SK-N-SH (cell line): ENCODE measurements at regions not wholly inside any gene's neighbourhood (a gene's known extent, or its start where the extent isn't known, plus 50 kb on each side); places are given as distances from the start of the nearest gene placed in this dataset.

Experiments used
- CTCF ChIA-PET: fragments of 300-600, 350-600 bp; formaldehyde crosslinking; extraction: SDS; loops from one replicate; lab custom pipeline; 2021; lab: Yijun Ruan, JAX
- POLR2A ChIA-PET: fragments of 350-600 bp; sonication (Branson Sonifier 250); formaldehyde crosslinking; extraction: SDS; loops from one replicate; lab custom pipeline; 2020; ENCODE audit warnings: antibody characterized with exemption, inconsistent platforms; lab: Yijun Ruan, JAX
- DNase-seq: peaks from one replicate; pipeline ENCODE4 v3.0.0; 2012
- H2AFZ ChIP-seq: fragments of 200-600 bp; sonication (generic); 2 replicates; pipeline ENCODE4 v1.8.1; 2016; ENCODE audit warnings: antibody characterized with exemption, mild to moderate bottlenecking, low read depth
- H3F3A ChIP-seq: fragments of 200-600 bp; sonication (generic); replicated peaks from 2 replicates; pipeline ENCODE3; 2016; ENCODE audit warnings: antibody characterized with exemption, mild to moderate bottlenecking; ENCODE audit not compliant: insufficient read depth
- H3K27ac ChIP-seq, 2 experiments: fragments of 200-500 bp in 1 of 2; fragments of 200-600 bp in 1 of 2; sonication (Bioruptor generic) in 1 of 2; sonication (generic), shearing (Covaris generic) in 1 of 2; 2 replicates each; pipeline versions ENCODE4 v1.5.1 to v1.6.1; 2014 to 2016; ENCODE audit warnings: low read depth in 2 of 2, inconsistent platforms in 1 of 2, low read length in 1 of 2, mild to moderate bottlenecking in 1 of 2, mixed read lengths in 1 of 2
- H3K27me3 ChIP-seq: fragments of 200-600 bp; sonication (generic), shearing (Covaris generic); 2 replicates; pipeline ENCODE4 v1.6.1; 2016; ENCODE audit warnings: mixed run types; ENCODE audit not compliant: insufficient read depth
- H3K36me3 ChIP-seq, 2 experiments: fragments of 200-500 bp in 1 of 2; fragments of 200-600 bp in 1 of 2; sonication (Bioruptor generic) in 1 of 2; sonication (generic) in 1 of 2; replicated peaks in 1 of 2; 2 replicates each; pipeline versions ENCODE3 to v1.5.1; 2014 to 2016; ENCODE audit warnings: low read length in 1 of 2, mild to moderate bottlenecking in 1 of 2; ENCODE audit not compliant: insufficient read depth in 2 of 2, control insufficient read depth in 1 of 2
- H3K4me1 ChIP-seq, 2 experiments: fragments of 200-500 bp in 1 of 2; fragments of 200-600 bp in 1 of 2; sonication (Bioruptor generic) in 1 of 2; sonication (generic), shearing (Covaris generic) in 1 of 2; 2 replicates each; pipeline versions ENCODE4 v1.5.1 to v1.6.1; 2014 to 2016; ENCODE audit warnings: low read depth in 1 of 2, low read length in 1 of 2, mixed run types in 1 of 2; ENCODE audit not compliant: insufficient read depth in 2 of 2, control insufficient read depth in 1 of 2
- H3K4me2 ChIP-seq: fragments of 200-600 bp; sonication (generic), shearing (Covaris generic); 2 replicates; pipeline ENCODE4 v1.6.1; 2017; ENCODE audit warnings: mixed run types
- H3K4me3 ChIP-seq, 2 experiments: fragments of 200-500 bp in 1 of 2; fragments of 200-600 bp in 1 of 2; sonication (Bioruptor generic) in 1 of 2; sonication (generic), shearing (Covaris generic) in 1 of 2; 2 replicates each; pipeline versions ENCODE4 v1.5.1 to v1.8.1; 2014 to 2016; ENCODE audit warnings: low read depth in 2 of 2, inconsistent platforms in 1 of 2, low read length in 1 of 2, mild to moderate bottlenecking in 1 of 2, mixed read lengths in 1 of 2, moderate library complexity in 1 of 2
- H3K79me2 ChIP-seq: fragments of 200-600 bp; sonication (generic); 2 replicates; pipeline ENCODE4 v1.8.1; 2017; ENCODE audit warnings: mild to moderate bottlenecking; ENCODE audit not compliant: insufficient read depth
- H3K9ac ChIP-seq: fragments of 200-600 bp; sonication (generic); 2 replicates; pipeline ENCODE4 v1.6.1; 2017; ENCODE audit warnings: mixed run types
- H3K9me2 ChIP-seq: fragments of 200-600 bp; sonication (generic); 2 replicates; pipeline ENCODE4 v1.6.1; 2017; ENCODE audit warnings: mixed run types
- H3K9me3 ChIP-seq: fragments of 200-600 bp; sonication (generic); 2 replicates; pipeline ENCODE4 v1.6.1; 2017; ENCODE audit warnings: mixed run types, mild to moderate bottlenecking, moderate library complexity
- H4K20me1 ChIP-seq: fragments of 200-600 bp; sonication (generic); 2 replicates; pipeline ENCODE4 v1.6.1; 2017; ENCODE audit warnings: mild to moderate bottlenecking, mixed run types; ENCODE audit not compliant: insufficient read depth
- CHD2 ChIP-seq: fragments of 150-350 bp; IDR thresholded peaks from 2 replicates; pipeline ENCODE4 v1.6.1; 2018; ENCODE audit warnings: low read length; ENCODE audit not compliant: partially characterized antibody
- EP300 ChIP-seq, 2 experiments: IDR thresholded peaks; 2 replicates each; pipeline versions ENCODE4 v1.4.0 to v1.6.1; 2012; ENCODE audit warnings: borderline replicate concordance in 1 of 2, low read depth in 1 of 2, low read length in 1 of 2
- FOSL2 ChIP-seq: IDR thresholded peaks from 2 replicates; pipeline ENCODE4 v1.4.0; 2012; ENCODE audit warnings: low read depth, mild to moderate bottlenecking, moderate library complexity, borderline replicate concordance
- FOXJ3 ChIP-seq: sonication (generic); formaldehyde crosslinking; IDR thresholded peaks from 2 replicates; pipeline ENCODE4 v1.5.1; 2020; ENCODE audit warnings: mild to moderate bottlenecking, missing genetic modification reagents
- FOXM1 ChIP-seq: IDR thresholded peaks from 2 replicates; pipeline ENCODE4 v1.4.0; 2012; ENCODE audit warnings: low read depth, mild to moderate bottlenecking
- MEF2A ChIP-seq: IDR thresholded peaks from 2 replicates; pipeline ENCODE4 v1.4.0; 2012; ENCODE audit warnings: low read depth, borderline replicate concordance
- MXI1 ChIP-seq: IDR thresholded peaks from 2 replicates; pipeline ENCODE4 v1.6.1; 2012; ENCODE audit warnings: mild to moderate bottlenecking, low read depth, low read length, improper control_type of control experiment
- NFIC ChIP-seq: IDR thresholded peaks from 2 replicates; pipeline ENCODE4 v1.4.0; 2012; ENCODE audit warnings: borderline replicate concordance
- NRF1 ChIP-seq: IDR thresholded peaks from 2 replicates; pipeline ENCODE4 v1.6.1; 2012; ENCODE audit warnings: low read depth, mild to moderate bottlenecking, low read length
- POLR2AphosphoS5 ChIP-seq: IDR thresholded peaks from 2 replicates; pipeline ENCODE4 v1.6.1; 2012; ENCODE audit warnings: low read depth, low read length
- RCOR1 ChIP-seq: fragments of 150-350 bp; IDR thresholded peaks from 2 replicates; pipeline ENCODE4 v1.6.1; 2017; ENCODE audit warnings: antibody characterized with exemption, low read length
- REST ChIP-seq: IDR thresholded peaks from 2 replicates; pipeline ENCODE4 v1.6.1; 2012; ENCODE audit warnings: mild to moderate bottlenecking, low read depth, low read length, moderate library complexity
- RXRA ChIP-seq: IDR thresholded peaks from 2 replicates; pipeline ENCODE4 v1.4.0; 2012; ENCODE audit warnings: low read depth, mild to moderate bottlenecking, borderline replicate concordance
- SMC3 ChIP-seq: IDR thresholded peaks from 2 replicates; pipeline ENCODE4 v1.6.1; 2012; ENCODE audit warnings: low read depth, low read length, improper control_type of control experiment
- TCF12 ChIP-seq: IDR thresholded peaks from 2 replicates; pipeline ENCODE4 v1.4.0; 2012
- TEAD4 ChIP-seq: IDR thresholded peaks from 2 replicates; pipeline ENCODE4 v1.4.0; 2012; ENCODE audit warnings: mild to moderate bottlenecking, borderline replicate concordance; ENCODE audit not compliant: insufficient read depth
- USF1 ChIP-seq: IDR thresholded peaks from 2 replicates; pipeline ENCODE4 v1.4.0; 2012; ENCODE audit warnings: low read depth, borderline replicate concordance
- USF2 ChIP-seq: fragments of 150-350 bp; IDR thresholded peaks from 2 replicates; pipeline ENCODE4 v1.6.1; 2017; ENCODE audit warnings: antibody characterized with exemption, low read length, low read depth, borderline replicate concordance
- YY1 ChIP-seq: IDR thresholded peaks from 2 replicates; pipeline ENCODE4 v1.4.0; 2012; ENCODE audit warnings: low read depth, mild to moderate bottlenecking
- WGBS: methylation state at CpG from one replicate; pipeline ENCODE4 v1.1.6; 2017; ENCODE audit warnings: low lambda C conversion rate; 5-methylcytosine and 5-hydroxymethylcytosine counted together
- TF ChIP-seq, protein P1 (sequence below): IDR thresholded peaks from 2 replicates; pipeline ENCODE4; 2012
- TF ChIP-seq, protein P2 (sequence below): IDR thresholded peaks from 2 replicates; pipeline ENCODE4 v1.4.0; 2012; ENCODE audit warnings: low read depth

- TF ChIP-seq USF2 (no peak), TCF12 (peak; percentile 86), FOXJ3 (CRISPR knock-in tag) (no peak), MXI1 (no peak), FOXM1 (peak; percentile 86), POLR2AphosphoS5 (peak; percentile 63; the same call in 1 of the 2 replicates), NFIC (peak; percentile 87), CHD2 (no peak), RXRA (peak; percentile 42; the same call in 1 of the 2 replicates), USF1 (no peak), YY1 (no peak)
- TF ChIP-seq, protein P1, sequence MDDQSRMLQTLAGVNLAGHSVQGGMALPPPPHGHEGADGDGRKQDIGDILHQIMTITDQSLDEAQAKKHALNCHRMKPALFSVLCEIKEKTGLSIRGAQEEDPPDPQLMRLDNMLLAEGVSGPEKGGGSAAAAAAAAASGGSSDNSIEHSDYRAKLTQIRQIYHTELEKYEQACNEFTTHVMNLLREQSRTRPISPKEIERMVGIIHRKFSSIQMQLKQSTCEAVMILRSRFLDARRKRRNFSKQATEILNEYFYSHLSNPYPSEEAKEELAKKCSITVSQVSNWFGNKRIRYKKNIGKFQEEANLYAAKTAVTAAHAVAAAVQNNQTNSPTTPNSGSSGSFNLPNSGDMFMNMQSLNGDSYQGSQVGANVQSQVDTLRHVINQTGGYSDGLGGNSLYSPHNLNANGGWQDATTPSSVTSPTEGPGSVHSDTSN: peak; percentile 92
These were observed 147.3 kb upstream of the FST start (continued) for GRCh38 chr5:53333160-53333559.

DNA sequence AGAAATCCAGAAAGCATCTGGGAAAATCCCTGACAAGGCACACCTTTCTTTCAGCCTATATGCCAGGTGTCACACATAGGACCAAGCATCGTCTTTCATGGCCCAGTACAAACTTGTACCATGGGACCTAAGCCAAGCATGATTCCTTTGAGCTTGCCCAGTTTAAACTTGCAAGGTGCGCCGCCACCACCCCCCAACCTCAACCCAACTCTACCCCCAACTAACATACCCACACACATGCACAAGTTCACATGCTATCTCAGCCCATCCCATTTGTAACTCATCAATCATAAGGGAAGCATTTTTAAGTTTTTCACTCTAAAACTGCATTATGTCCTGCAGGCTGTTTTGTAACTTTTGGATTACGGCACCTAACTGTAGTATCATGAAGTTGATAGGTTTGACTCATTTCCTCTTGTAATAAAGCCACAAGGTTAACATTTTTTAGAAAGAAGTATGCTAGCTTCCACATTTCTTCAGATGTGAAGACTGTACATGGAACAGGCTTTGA is 145.9 kb upstream of the FST start:
- CTCF ChIA-PET: no interaction called here
- Histone ChIP-seq H3K4me1 (peaks cover 0 to 26% of the 10 kb centered on the region in 2 experiments; a peak in 2 of 4 replicates), H3F3A (peaks cover 44% of the 10 kb centered on the region), H2AFZ (no peak overlapping the region), H3K27me3 (no peaks in the 10 kb centered on the region), H3K9me3 (no peaks in the 10 kb centered on the region), H3K4me3 (no peak overlapping the region), H3K36me3 (no peaks in the 10 kb centered on the region), H3K9me2 (no peaks in the 10 kb centered on the region), H3K27ac (peak overlapping the region in 1 of 2 experiments; percentile 97; a peak in 2 of 4 replicates), H3K79me2 (no peaks in the 10 kb centered on the region), H3K4me2 (peak overlapping the region; percentile 52), H4K20me1 (no peaks in the 10 kb centered on the region), H3K9ac (peak overlapping the region; percentile 68)
- POLR2A ChIA-PET: no interaction called here
- DNase-seq: no peak
- 31% methylated on average over 4 of the region's 4 CpGs for WGBS
- TF ChIP-seq REST (no peak), FOSL2 (peak; percentile 67), NFIC (peak; percentile 61), YY1 (no peak), TCF12 (peak; percentile 65), RCOR1 (no peak), EP300 (IDR thresholded peaks at IDR 0.05; ENCODE audit: borderline replicate concordance in 1 of 2, low read depth in 1 of 2, low read length in 1 of 2) (peak in 1 of 2 experiments; percentile 83; a peak in 2 of 4 replicates), MEF2A (no peak), MXI1 (no peak), NRF1 (no peak), SMC3 (no peak), RXRA (no peak; the same call in 1 of the 2 replicates), TEAD4 (0 out of 2 replicates have a peak, but pooled peaks have one; percentile 56)
- TF ChIP-seq, protein P2, sequence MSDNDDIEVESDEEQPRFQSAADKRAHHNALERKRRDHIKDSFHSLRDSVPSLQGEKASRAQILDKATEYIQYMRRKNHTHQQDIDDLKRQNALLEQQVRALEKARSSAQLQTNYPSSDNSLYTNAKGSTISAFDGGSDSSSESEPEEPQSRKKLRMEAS: 0 out of 2 replicates have a peak, but pooled peaks have one; percentile 41
- TF ChIP-seq, protein P1: peak; percentile 70; the same call in 1 of the 2 replicates
